Activated CD4-positive, alpha-beta memory T cell treated with anti-CD3 and anti-CD28 coated beads, Interleukin-2, amount 10 ng/mL, durations not matched to agents 7 days and 5 days (primary cell): ENCODE measurements at regions not wholly inside any gene's neighbourhood (a gene's known extent, or its start where the extent isn't known, plus 50 kb on each side); places are given as distances from the start of the nearest gene placed in this dataset.
"Not testable (repeated sequence)": the region's sequence is repeated elsewhere in the genome, so short reads cannot be mapped to it uniquely, and the experiment has no call there.

Experiments used
- CTCF ChIA-PET: fragments of 350-600 bp; sonication (Branson Sonifier 250); formaldehyde crosslinking; loops from one replicate; lab custom pipeline; 2021; ENCODE audit warnings: antibody characterized with exemption, inconsistent platforms; lab: Charles Lee
- POLR2A ChIA-PET: fragments of 350-600 bp; sonication (Branson Sonifier 250); formaldehyde crosslinking; loops from one replicate; lab custom pipeline; 2021; ENCODE audit warnings: antibody characterized with exemption; lab: Charles Lee
- DNase-seq: peaks from one replicate; pipeline ENCODE4 v3.0.0-alpha.2; 2020
- H3K27ac Mint-ChIP-seq: one replicate; pipeline ENCODE4 v1.8.0; 2021; ENCODE audit warnings: mild to moderate bottlenecking, mixed read lengths
- H3K27me3 Mint-ChIP-seq: one replicate; pipeline ENCODE4 v1.8.0; 2021; ENCODE audit warnings: mixed read lengths
- H3K36me3 Mint-ChIP-seq: one replicate; pipeline ENCODE4 v1.8.0; 2021; ENCODE audit warnings: low read depth, mixed read lengths
- H3K4me1 Mint-ChIP-seq: one replicate; pipeline ENCODE4 v1.8.0; 2021; ENCODE audit warnings: mixed read lengths
- H3K4me3 Mint-ChIP-seq: one replicate; pipeline ENCODE4 v1.8.0; 2021; ENCODE audit warnings: mild to moderate bottlenecking, mixed read lengths
- H3K9me3 Mint-ChIP-seq: one replicate; pipeline ENCODE4 v1.8.0; 2021; ENCODE audit warnings: mixed read lengths

GRCh38 chr7:6929588-6929987 lies 103.5 kb upstream of the CCZ1B start:
- peaks cover 21% of the 10 kb centered on the region for H3K4me1 Mint-ChIP-seq
- H3K36me3 Mint-ChIP-seq, H3K27ac Mint-ChIP-seq, H3K27me3 Mint-ChIP-seq, POLR2A ChIA-PET, H3K4me3 Mint-ChIP-seq, CTCF ChIA-PET, H3K9me3 Mint-ChIP-seq, DNase-seq: not testable (repeated sequence)

GRCh38 chr7:6930081-6930635 lies 104.1 kb upstream of the CCZ1B start:
- H3K27ac Mint-ChIP-seq, H3K36me3 Mint-ChIP-seq, CTCF ChIA-PET, H3K27me3 Mint-ChIP-seq, DNase-seq, H3K4me3 Mint-ChIP-seq, POLR2A ChIA-PET, H3K9me3 Mint-ChIP-seq: not testable (repeated sequence)
- H3K4me1 Mint-ChIP-seq: peaks cover 21% of the 10 kb centered on the region

- H3K27ac Mint-ChIP-seq, CTCF ChIA-PET, H3K36me3 Mint-ChIP-seq, POLR2A ChIA-PET, H3K27me3 Mint-ChIP-seq, H3K9me3 Mint-ChIP-seq: not testable (repeated sequence)
- peak; percentile 50 for DNase-seq
- Mint-ChIP-seq H3K4me1 (peaks cover 18% of the 10 kb centered on the region), H3K4me3 (peak overlapping the region; percentile 21)
Measured at GRCh38 chr7:6930787-6931186, 104.7 kb upstream of the CCZ1B start.

GRCh38 chr7:6931456-6931855 lies 105.4 kb upstream of the CCZ1B start:
- DNase-seq, CTCF ChIA-PET, H3K4me3 Mint-ChIP-seq, H3K36me3 Mint-ChIP-seq, POLR2A ChIA-PET, H3K27me3 Mint-ChIP-seq, H3K9me3 Mint-ChIP-seq, H3K27ac Mint-ChIP-seq: not testable (repeated sequence)
- peaks cover 14% of the 10 kb centered on the region for H3K4me1 Mint-ChIP-seq

GRCh38 chr7:6933954-6934632 lies 108.0 kb upstream of the CCZ1B start:
- POLR2A ChIA-PET, H3K36me3 Mint-ChIP-seq, H3K4me1 Mint-ChIP-seq, H3K27me3 Mint-ChIP-seq, H3K27ac Mint-ChIP-seq, H3K9me3 Mint-ChIP-seq, H3K4me3 Mint-ChIP-seq, CTCF ChIA-PET, DNase-seq: not testable (repeated sequence)

- DNase-seq: no peak
- no peaks in the 10 kb centered on the region for H3K9me3 Mint-ChIP-seq
- peaks cover 2% of the 10 kb centered on the region for H3K27me3 Mint-ChIP-seq
- no peak overlapping the region for H3K27ac Mint-ChIP-seq
- POLR2A ChIA-PET: no interaction called here
- CTCF ChIA-PET: no interaction called here
- H3K4me1 Mint-ChIP-seq: peaks cover 9% of the 10 kb centered on the region
- no peaks in the 10 kb centered on the region for H3K36me3 Mint-ChIP-seq
- H3K4me3 Mint-ChIP-seq: no peak overlapping the region
Measured at GRCh38 chr7:6934981-6935380, 108.9 kb upstream of the CCZ1B start.

GRCh38 chr7:6936626-6937025 lies 110.6 kb upstream of the CCZ1B start:
- CTCF ChIA-PET, POLR2A ChIA-PET: not testable (repeated sequence)

GRCh38 chr7:6937746-6938145 lies 111.7 kb upstream of the CCZ1B start:
- H3K4me1 Mint-ChIP-seq, H3K4me3 Mint-ChIP-seq, CTCF ChIA-PET, H3K36me3 Mint-ChIP-seq, DNase-seq, POLR2A ChIA-PET, H3K27ac Mint-ChIP-seq, H3K27me3 Mint-ChIP-seq, H3K9me3 Mint-ChIP-seq: not testable (repeated sequence)

More at GRCh38 chr7:6936626-6937025, 110.6 kb upstream of the CCZ1B start:
- H3K9me3 Mint-ChIP-seq, H3K36me3 Mint-ChIP-seq, H3K27ac Mint-ChIP-seq, DNase-seq, H3K27me3 Mint-ChIP-seq, H3K4me1 Mint-ChIP-seq, H3K4me3 Mint-ChIP-seq: not testable (repeated sequence)

GRCh38 chr7:6938284-6938683 lies 112.2 kb upstream of the CCZ1B start:
- H3K4me1 Mint-ChIP-seq, POLR2A ChIA-PET, H3K36me3 Mint-ChIP-seq, H3K4me3 Mint-ChIP-seq, H3K27ac Mint-ChIP-seq, H3K27me3 Mint-ChIP-seq, H3K9me3 Mint-ChIP-seq: not testable (repeated sequence)
- DNase-seq: peak; percentile 36
- CTCF ChIA-PET: interaction anchor here (0.6 kb wide), 1 partner anchor 1787 kb away, joined by 3 read pairs; no protein-coding TSS in a partner anchor

- H3K27ac Mint-ChIP-seq, POLR2A ChIA-PET, H3K4me3 Mint-ChIP-seq, H3K4me1 Mint-ChIP-seq, CTCF ChIA-PET, H3K36me3 Mint-ChIP-seq, DNase-seq, H3K9me3 Mint-ChIP-seq, H3K27me3 Mint-ChIP-seq: not testable (repeated sequence)
Measured at GRCh38 chr7:6939126-6939525, 113.1 kb upstream of the CCZ1B start.

GRCh38 chr7:6939896-6940295 lies 113.8 kb upstream of the CCZ1B start:
- H3K36me3 Mint-ChIP-seq, H3K27ac Mint-ChIP-seq, H3K27me3 Mint-ChIP-seq, H3K4me3 Mint-ChIP-seq, CTCF ChIA-PET, POLR2A ChIA-PET, DNase-seq, H3K4me1 Mint-ChIP-seq, H3K9me3 Mint-ChIP-seq: not testable (repeated sequence)

GRCh38 chr7:6946873-6947272 lies 120.8 kb upstream of the CCZ1B start:
- H3K27ac Mint-ChIP-seq, H3K4me1 Mint-ChIP-seq, CTCF ChIA-PET, H3K36me3 Mint-ChIP-seq, POLR2A ChIA-PET, H3K27me3 Mint-ChIP-seq, H3K4me3 Mint-ChIP-seq, H3K9me3 Mint-ChIP-seq: not testable (repeated sequence)
- peak; percentile 26 for DNase-seq

GRCh38 chr7:6950231-6950630 lies 124.2 kb upstream of the CCZ1B start:
- H3K27ac Mint-ChIP-seq, H3K4me1 Mint-ChIP-seq, POLR2A ChIA-PET, H3K27me3 Mint-ChIP-seq, H3K36me3 Mint-ChIP-seq, H3K4me3 Mint-ChIP-seq, H3K9me3 Mint-ChIP-seq, CTCF ChIA-PET, DNase-seq: not testable (repeated sequence)

GRCh38 chr7:6951553-6951952 lies 125.5 kb upstream of the CCZ1B start:
- CTCF ChIA-PET, H3K4me1 Mint-ChIP-seq, POLR2A ChIA-PET: not testable (repeated sequence)

More at GRCh38 chr7:6951553-6951952, 125.5 kb upstream of the CCZ1B start:
- H3K36me3 Mint-ChIP-seq, H3K27ac Mint-ChIP-seq, H3K4me3 Mint-ChIP-seq, DNase-seq, H3K9me3 Mint-ChIP-seq, H3K27me3 Mint-ChIP-seq: not testable (repeated sequence)
